COLO829 (cell line): ENCODE measurements at regions not wholly inside any gene's neighbourhood (a gene's known extent, or its start where the extent isn't known, plus 50 kb on each side); places are given as distances from the start of the nearest gene placed in this dataset.
"Not testable (repeated sequence)": the region's sequence is repeated elsewhere in the genome, so short reads cannot be mapped to it uniquely, and the experiment has no call there.

Source experiments
- DNase-seq: peaks from one replicate; pipeline ENCODE4 v3.0.0; 2012; ENCODE audit warnings: low spot score

GRCh38 chr3:74273555-74274402 is 340.7 kb downstream of the CNTN3 start:
- DNase-seq, result no peak

GRCh38 chr3:74273091-74273490 is 341.4 kb downstream of the CNTN3 start:
- DNase-seq, result no peak

GRCh38 chr3:74271541-74271940 is 342.9 kb downstream of the CNTN3 start:
- no peak for DNase-seq

- no peak for DNase-seq
These were observed 344.8 kb downstream of the CNTN3 start for GRCh38 chr3:74269689-74270088.

DNA sequence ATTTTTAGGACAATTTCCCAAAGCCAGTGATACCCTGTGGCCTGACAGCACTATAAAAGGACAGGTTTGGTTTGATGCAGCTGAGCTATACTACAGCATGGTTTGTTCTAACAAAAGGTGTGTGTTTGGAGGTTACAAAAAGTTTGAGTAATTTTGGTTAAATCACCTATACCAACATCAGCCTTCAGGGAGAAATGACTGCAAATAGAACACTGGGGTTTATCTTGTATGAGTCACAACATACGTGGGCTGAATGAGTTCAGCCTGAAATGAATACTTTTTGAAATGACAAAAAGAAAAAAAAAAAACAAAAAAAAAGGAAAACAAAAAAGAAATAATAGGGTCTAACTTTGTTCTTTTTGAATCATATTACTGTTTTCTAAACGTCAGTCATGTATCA is 345.7 kb downstream of the CNTN3 start:
- no peak for DNase-seq

GRCh38 chr3:74267588-74268184 is 346.8 kb downstream of the CNTN3 start:
- peak; percentile 28 for DNase-seq

DNA sequence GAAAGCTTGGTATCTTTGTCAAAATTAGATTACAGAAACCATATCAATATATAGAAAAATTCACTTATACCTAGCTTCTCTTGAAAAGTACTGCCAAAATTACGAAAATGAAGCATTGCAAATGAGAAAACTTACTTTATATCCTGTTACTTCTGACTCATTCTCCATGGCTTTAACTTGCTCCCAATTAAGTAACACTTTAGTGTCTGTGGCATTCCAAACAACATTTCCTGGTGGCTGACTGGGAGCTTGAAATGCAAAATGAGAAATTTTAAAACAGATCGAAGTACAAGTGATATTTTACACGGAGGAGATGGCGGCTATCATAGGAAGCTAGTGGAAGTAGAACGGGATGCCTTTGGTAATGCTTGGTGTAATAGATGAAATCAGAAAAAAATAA is 347.3 kb downstream of the CNTN3 start:
- DNase-seq, result no peak

GRCh38 chr3:74265069-74265468 is 349.4 kb downstream of the CNTN3 start:
- DNase-seq, result no peak

DNA sequence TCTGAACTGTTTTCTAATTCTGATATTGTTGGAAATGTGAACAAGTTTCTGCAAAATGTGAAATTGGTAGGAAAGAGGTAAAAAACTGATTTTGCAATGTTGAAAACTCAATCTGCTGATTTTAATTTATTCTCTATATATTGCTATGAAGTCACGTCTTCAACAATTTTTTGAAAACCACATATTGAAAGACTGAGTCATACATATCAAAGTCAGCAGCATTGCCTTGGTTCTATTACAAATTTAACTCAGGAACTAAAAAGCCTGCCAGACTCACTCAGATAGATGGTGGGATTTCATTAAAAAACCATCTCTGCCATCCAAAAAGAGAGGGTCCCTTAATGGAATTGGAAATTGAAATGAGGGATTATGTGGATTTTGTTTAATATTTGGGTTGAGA is 351.4 kb downstream of the CNTN3 start:
- DNase-seq, result no peak

GRCh38 chr3:74233091-74233490 is 381.4 kb downstream of the CNTN3 start:
- DNase-seq, result no peak

GRCh38 chr3:74217467-74217866 is 397.0 kb downstream of the CNTN3 start:
- DNase-seq, result no peak

DNA sequence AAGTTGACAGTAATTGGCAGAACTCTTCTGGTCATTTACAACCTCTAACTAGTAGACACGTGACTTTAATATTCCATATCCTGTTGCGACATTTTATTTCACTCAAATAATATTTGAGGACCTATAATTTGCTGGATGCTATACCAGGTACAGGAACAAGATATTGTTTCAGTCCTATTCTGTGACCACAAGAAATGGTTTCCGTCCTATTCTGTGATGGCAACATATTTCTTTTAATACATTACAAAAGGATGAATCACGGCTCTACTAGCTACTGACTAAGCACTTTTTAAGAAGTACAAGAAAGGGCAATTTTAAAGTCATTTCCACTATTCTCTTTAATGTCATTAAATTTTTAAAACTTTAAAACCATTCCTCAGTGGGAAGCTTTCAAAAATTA is 400.2 kb downstream of the CNTN3 start:
- DNase-seq, result no peak

- DNase-seq, result no peak
These were observed 403.7 kb downstream of the CNTN3 start for GRCh38 chr3:74210739-74211138.

GRCh38 chr3:74200952-74201351 is 413.5 kb downstream of the CNTN3 start:
- no peak for DNase-seq

GRCh38 chr3:74178664-74179063 is 435.8 kb downstream of the CNTN3 start:
- DNase-seq, result not testable (repeated sequence)

- DNase-seq, result no peak
These were observed 441.4 kb downstream of the CNTN3 start for GRCh38 chr3:74173090-74173489.

DNA sequence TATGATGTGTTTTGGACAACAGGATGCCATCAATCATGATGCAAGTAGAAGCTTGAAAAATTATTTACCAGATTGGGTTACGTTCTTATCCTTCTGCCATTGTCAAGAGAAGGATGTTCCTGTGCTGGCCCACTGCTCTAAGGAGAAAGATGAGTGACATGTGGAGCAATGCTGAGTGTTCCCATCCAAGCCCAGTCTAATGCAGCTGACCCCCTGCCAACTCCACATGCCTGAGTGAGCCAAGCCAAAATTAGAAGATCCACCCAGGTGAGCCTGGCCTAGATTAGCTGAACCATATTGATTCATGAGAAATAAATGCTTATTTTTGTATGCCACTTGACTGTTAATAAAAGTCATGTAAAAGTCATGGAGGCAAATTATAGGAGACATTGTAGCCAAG is 446.5 kb downstream of the CNTN3 start:
- DNase-seq, result no peak

- no peak for DNase-seq
These were observed 449.2 kb downstream of the CNTN3 start for GRCh38 chr3:74165211-74165610.

DNA sequence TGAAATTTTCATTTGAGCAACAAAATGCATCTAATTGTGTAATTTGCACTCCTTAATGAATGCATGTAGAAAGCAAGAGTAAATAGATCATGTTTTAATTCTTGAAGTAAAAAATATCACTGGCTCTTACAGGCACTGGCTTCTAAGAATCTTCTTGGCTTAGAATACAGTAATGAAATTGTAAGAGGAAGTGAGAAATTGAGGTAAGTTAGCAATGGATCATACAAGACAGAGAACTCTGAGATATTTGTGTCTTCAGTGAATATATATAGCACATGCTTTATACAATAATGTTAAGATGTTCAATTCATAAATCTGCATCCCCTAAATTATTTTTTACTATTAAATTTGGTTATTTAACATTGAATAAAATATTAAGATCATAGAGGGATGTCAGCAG is 465.0 kb downstream of the CNTN3 start:
- DNase-seq, result no peak

DNA sequence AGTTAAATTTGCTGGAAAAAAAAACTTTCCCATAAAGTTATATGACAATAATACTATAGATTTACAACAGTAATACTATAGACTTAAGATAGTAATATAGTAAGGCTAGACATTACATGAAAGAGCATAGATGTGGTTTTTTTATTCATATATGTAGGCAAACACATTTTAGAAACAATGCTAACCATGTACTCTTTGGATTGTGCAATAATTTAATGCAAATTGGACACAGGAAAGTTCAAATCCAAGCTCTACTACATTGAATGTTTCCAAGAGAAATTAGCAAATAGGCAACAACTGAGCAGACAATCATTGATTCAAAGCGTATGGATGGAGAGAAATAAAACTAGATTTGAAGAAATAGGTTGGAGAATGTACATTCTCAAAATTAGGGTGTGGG is 469.2 kb downstream of the CNTN3 start:
- no peak for DNase-seq

GRCh38 chr3:74139648-74140047 is 474.8 kb downstream of the CNTN3 start:
- DNase-seq, result no peak

DNA sequence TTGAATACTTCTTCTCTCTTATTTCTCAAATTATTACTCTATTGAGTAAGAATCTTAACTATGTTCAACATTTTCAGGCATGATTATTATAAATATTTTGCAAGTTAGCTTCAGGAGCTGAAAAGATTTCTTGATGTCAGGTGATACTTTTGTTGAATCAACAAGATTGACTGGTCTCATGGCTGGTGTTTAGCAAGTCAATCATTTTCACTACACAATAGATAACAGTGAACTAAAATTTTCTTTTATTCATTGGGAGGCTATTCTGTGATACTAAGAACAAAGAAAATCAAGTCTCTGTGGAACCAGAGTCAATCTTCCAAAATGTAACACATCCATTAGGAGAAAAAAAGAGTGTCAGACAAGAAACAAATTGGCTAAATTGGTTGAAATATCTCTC is 476.7 kb downstream of the CNTN3 start:
- DNase-seq, result no peak

DNA sequence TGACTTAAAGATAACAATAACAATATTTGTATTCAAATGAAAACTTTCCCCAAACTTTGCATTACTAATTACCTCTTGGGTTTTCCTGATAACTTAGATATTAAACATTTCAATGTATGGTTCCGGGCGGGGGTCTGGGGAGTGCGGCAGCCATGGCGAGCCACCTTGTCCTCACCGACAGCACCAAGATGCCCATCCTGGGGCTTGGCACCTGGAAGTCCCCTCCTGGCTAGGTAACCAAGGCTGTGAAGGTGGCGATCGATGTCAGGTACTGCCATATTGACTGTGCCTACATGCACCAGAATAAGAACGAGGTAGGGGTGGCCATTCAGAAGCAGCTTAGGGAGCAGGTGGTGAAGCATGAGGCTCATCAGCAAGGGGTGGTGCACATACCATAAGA is 478.7 kb downstream of the CNTN3 start:
- no peak for DNase-seq

GRCh38 chr3:74134831-74135230 is 479.6 kb downstream of the CNTN3 start:
- DNase-seq, result no peak
